ENCODE measurements at regions not wholly inside any gene's neighbourhood (a gene's known extent, or its start where the extent isn't known, plus 50 kb on each side); places are given as distances from the start of the nearest gene placed in this dataset.

GRCh38 chr12:127245009-127245408 lies 1022.0 kb upstream of the TMEM132C start:
- no peak for TF ChIP-seq GATA2 (IDR thresholded peaks at IDR 0.05; ENCODE audit: low read depth, low read length)
- no peak for TF ChIP-seq GATA3 (IDR thresholded peaks at IDR 0.05; ENCODE audit: low read depth, low read length)

Measured in SH-SY5Y (cell line).